ENCODE measurements at regions not wholly inside any gene's neighbourhood (a gene's known extent, or its start where the extent isn't known, plus 50 kb on each side); places are given as distances from the start of the nearest gene placed in this dataset.
A peak's percentile ranks its signal among the peaks of the same experiment; 100 is the strongest.
"Not testable (repeated sequence)": the region's sequence is repeated elsewhere in the genome, so short reads cannot be mapped to it uniquely, and the experiment has no call there.

- no peak for ATAC-seq (replicated peaks in 6 of 8)
Measured at GRCh38 chr2:67619204-67619603, 222.1 kb downstream of the ETAA1 start.

GRCh38 chr2:67623741-67624140, 226.6 kb downstream of the ETAA1 start:
- H3K4me1 ChIP-seq (replicated peaks in 1 of 2), result peaks cover 0 to 14% of the 10 kb centered on the region in 2 donors
- H3K4me3 ChIP-seq; H3K27ac ChIP-seq; in situ Hi-C loops (cut with MboI; ENCODE audit: low pct_unique_long_range_greater_than_20kb in 2 of 9, low sequenced_read_pairs in 9 of 9, unreplicated experiment in 9 of 9); ATAC-seq (replicated peaks in 6 of 8): not testable (repeated sequence)
- WGBS, 10 experiments, result 86 to 100% (median 100%) methylated on average over 1 to 2 of the region's 2 CpGs; no CpG with 5 or more reads in 3 of the 10 experiments

More at GRCh38 chr2:67619204-67619603, 222.1 kb downstream of the ETAA1 start:
- Histone ChIP-seq H3K27ac (no peak overlapping the region), H3K4me1 (replicated peaks in 1 of 2) (peaks cover 5 to 6% of the 10 kb centered on the region in 2 donors), H3K4me3 (no peak overlapping the region)
- in situ Hi-C loops (cut with MboI; ENCODE audit: low pct_unique_long_range_greater_than_20kb in 2 of 9, low sequenced_read_pairs in 9 of 9, unreplicated experiment in 9 of 9), result no loop called here

- H3K27ac ChIP-seq, result no peak overlapping the region
- no peak overlapping the region for H3K4me3 ChIP-seq
- peaks cover 0 to 14% of the 10 kb centered on the region in 2 donors for H3K4me1 ChIP-seq (replicated peaks in 1 of 2)
- peak in 1 of 8 experiments; percentile 50 for ATAC-seq (replicated peaks in 6 of 8)
- in situ Hi-C loops (cut with MboI; ENCODE audit: low pct_unique_long_range_greater_than_20kb in 2 of 9, low sequenced_read_pairs in 9 of 9, unreplicated experiment in 9 of 9), result loop anchor here in 2 of 9 experiments (25.0 kb wide), 2 partner anchors 388 to 1188 kb away; partner anchors contain the start of gene MEIS1 (in 2 of the 2)
Measured at GRCh38 chr2:67625178-67625577, 228.0 kb downstream of the ETAA1 start.

- Histone ChIP-seq H3K4me3 (no peak overlapping the region), H3K4me1 (replicated peaks in 1 of 2) (peaks cover 0 to 14% of the 10 kb centered on the region in 2 donors), H3K27ac (no peak overlapping the region)
- WGBS, 10 experiments, result 21 to 86% (median 70%) methylated on average over 1 to 5 of the region's 5 CpGs; no CpG with 5 or more reads in 2 of the 10 experiments
- peak in 2 of 8 experiments; percentile 55 to 68 for ATAC-seq (replicated peaks in 6 of 8)
- in situ Hi-C loops (cut with MboI; ENCODE audit: low pct_unique_long_range_greater_than_20kb in 2 of 9, low sequenced_read_pairs in 9 of 9, unreplicated experiment in 9 of 9), result loop anchor here in 2 of 9 experiments (25.0 kb wide), 2 partner anchors 389 to 1189 kb away; partner anchors contain the start of gene MEIS1 (in 2 of the 2)
Measured at GRCh38 chr2:67625690-67626475, 228.8 kb downstream of the ETAA1 start.

- WGBS, 10 experiments, result 10 to 65% (median 54%) methylated on average over 1 to 4 of the region's 4 CpGs
- no peak overlapping the region for H3K4me3 ChIP-seq
- no peak overlapping the region for H3K27ac ChIP-seq
- in situ Hi-C loops (cut with MboI; ENCODE audit: low pct_unique_long_range_greater_than_20kb in 2 of 9, low sequenced_read_pairs in 9 of 9, unreplicated experiment in 9 of 9), result loop anchor here in 2 of 9 experiments (25.0 kb wide), 2 partner anchors 389 to 1189 kb away; partner anchors contain the start of gene MEIS1 (in 2 of the 2)
- ATAC-seq (replicated peaks in 6 of 8), result peak in 3 of 8 experiments; percentile 32 to 84 (median 45)
- peaks cover 0 to 14% of the 10 kb centered on the region in 2 donors for H3K4me1 ChIP-seq (replicated peaks in 1 of 2)
Measured at GRCh38 chr2:67626656-67627055, 229.5 kb downstream of the ETAA1 start.

GRCh38 chr2:67627456-67628207, 230.5 kb downstream of the ETAA1 start:
- Histone ChIP-seq H3K4me3 (no peak overlapping the region), H3K4me1 (replicated peaks in 1 of 2) (peaks cover 0 to 14% of the 10 kb centered on the region in 2 donors), H3K27ac (no peak overlapping the region)
- 58 to 100% (median 94%) methylated on average over 1 to 3 of the region's 3 CpGs; no CpG with 5 or more reads in 1 of the 10 experiments for WGBS, 10 experiments
- in situ Hi-C loops (cut with MboI; ENCODE audit: low pct_unique_long_range_greater_than_20kb in 2 of 9, low sequenced_read_pairs in 9 of 9, unreplicated experiment in 9 of 9), result loop anchor here in 2 of 9 experiments (25.0 kb wide), 2 partner anchors 390 to 1190 kb away; partner anchors contain the start of gene MEIS1 (in 2 of the 2)
- peak in 1 of 8 experiments; percentile 62 for ATAC-seq (replicated peaks in 6 of 8)

- ATAC-seq (replicated peaks in 6 of 8), result no peak
- 0 to 100% (median 86%) methylated on average over 1 of the region's 1 CpG; no CpG with 5 or more reads in 4 of the 10 experiments for WGBS, 10 experiments
- in situ Hi-C loops (cut with MboI; ENCODE audit: low pct_unique_long_range_greater_than_20kb in 2 of 9, low sequenced_read_pairs in 9 of 9, unreplicated experiment in 9 of 9), result loop anchor here in 2 of 9 experiments (25.0 kb wide), 2 partner anchors 392 to 1192 kb away; partner anchors contain the start of gene MEIS1 (in 2 of the 2)
- peaks cover 0 to 14% of the 10 kb centered on the region in 2 donors for H3K4me1 ChIP-seq (replicated peaks in 1 of 2)
- no peak overlapping the region for H3K4me3 ChIP-seq
- H3K27ac ChIP-seq, result no peak overlapping the region
Measured at GRCh38 chr2:67628892-67629291, 231.8 kb downstream of the ETAA1 start.

- H3K4me3 ChIP-seq, result no peak overlapping the region
- H3K4me1 ChIP-seq (replicated peaks in 1 of 2), result peaks cover 0 to under 1% of the 10 kb centered on the region in 2 donors
- no peak overlapping the region for H3K27ac ChIP-seq
- peak in 3 of 8 experiments; percentile 29 to 74 (median 46) for ATAC-seq (replicated peaks in 6 of 8)
- in situ Hi-C loops (cut with MboI; ENCODE audit: low pct_unique_long_range_greater_than_20kb in 2 of 9, low sequenced_read_pairs in 9 of 9, unreplicated experiment in 9 of 9), result loop anchor here in 2 of 9 experiments (25.0 kb wide), 2 partner anchors 394 to 1194 kb away; partner anchors contain the start of gene MEIS1 (in 2 of the 2)
Measured at GRCh38 chr2:67631483-67631882, 234.3 kb downstream of the ETAA1 start.

- in situ Hi-C loops (cut with MboI; ENCODE audit: low pct_unique_long_range_greater_than_20kb in 2 of 9, low sequenced_read_pairs in 9 of 9, unreplicated experiment in 9 of 9), result loop anchor here in 2 of 9 experiments (25.0 kb wide), 2 partner anchors 396 to 1196 kb away; partner anchors contain the start of gene MEIS1 (in 2 of the 2)
- no peak overlapping the region for H3K4me3 ChIP-seq
- no peak for ATAC-seq (replicated peaks in 6 of 8)
- no peaks in the 10 kb centered on the region for H3K4me1 ChIP-seq (replicated peaks in 1 of 2)
- 50 to 100% (median 83%) methylated on average over 1 to 3 of the region's 3 CpGs; no CpG with 5 or more reads in 1 of the 10 experiments for WGBS, 10 experiments
- H3K27ac ChIP-seq, result no peak overlapping the region
Measured at GRCh38 chr2:67633212-67633856, 236.2 kb downstream of the ETAA1 start.

- in situ Hi-C loops (cut with MboI; ENCODE audit: low pct_unique_long_range_greater_than_20kb in 2 of 9, low sequenced_read_pairs in 9 of 9, unreplicated experiment in 9 of 9), result loop anchor here in 2 of 9 experiments (25.0 kb wide), 2 partner anchors 401 to 1201 kb away; partner anchors contain the start of gene MEIS1 (in 2 of the 2)
- Histone ChIP-seq H3K27ac (no peak overlapping the region), H3K4me1 (replicated peaks in 1 of 2) (peaks cover 0 to 3% of the 10 kb centered on the region in 2 donors), H3K4me3 (no peak overlapping the region)
- ATAC-seq (replicated peaks in 6 of 8), result no peak
- WGBS, 10 experiments, result 6 to 100% (median 45%) methylated on average over 1 to 3 of the region's 3 CpGs; no CpG with 5 or more reads in 2 of the 10 experiments
Measured at GRCh38 chr2:67638146-67638545, 241.0 kb downstream of the ETAA1 start.

GRCh38 chr2:67641312-67642045, 244.3 kb downstream of the ETAA1 start:
- no peak overlapping the region for H3K4me3 ChIP-seq
- WGBS, 10 experiments, result 38 to 90% (median 65%) methylated on average over 1 to 3 of the region's 3 CpGs
- H3K27ac ChIP-seq, result no peak overlapping the region
- H3K4me1 ChIP-seq (replicated peaks in 1 of 2), result peaks cover 0 to 5% of the 10 kb centered on the region in 2 donors
- no peak for ATAC-seq (replicated peaks in 6 of 8)
- in situ Hi-C loops (cut with MboI; ENCODE audit: low pct_unique_long_range_greater_than_20kb in 2 of 9, low sequenced_read_pairs in 9 of 9, unreplicated experiment in 9 of 9), result loop anchor here in 2 of 9 experiments (25.0 kb wide), 2 partner anchors 404 to 1204 kb away; partner anchors contain the start of gene MEIS1 (in 2 of the 2)
